HG02981 (cell line): ENCODE measurements at regions not wholly inside any gene's neighbourhood (a gene's known extent, or its start where the extent isn't known, plus 50 kb on each side); places are given as distances from the start of the nearest gene placed in this dataset.

Experiments
- ATAC-seq: cut with Tn5 transposase; IDR thresholded peaks from one replicate; pipeline ENCODE4 v1.9.1; 2021; ENCODE audit warnings: mild to moderate bottlenecking, moderate library complexity; ENCODE audit not compliant: unreplicated experiment

DNA sequence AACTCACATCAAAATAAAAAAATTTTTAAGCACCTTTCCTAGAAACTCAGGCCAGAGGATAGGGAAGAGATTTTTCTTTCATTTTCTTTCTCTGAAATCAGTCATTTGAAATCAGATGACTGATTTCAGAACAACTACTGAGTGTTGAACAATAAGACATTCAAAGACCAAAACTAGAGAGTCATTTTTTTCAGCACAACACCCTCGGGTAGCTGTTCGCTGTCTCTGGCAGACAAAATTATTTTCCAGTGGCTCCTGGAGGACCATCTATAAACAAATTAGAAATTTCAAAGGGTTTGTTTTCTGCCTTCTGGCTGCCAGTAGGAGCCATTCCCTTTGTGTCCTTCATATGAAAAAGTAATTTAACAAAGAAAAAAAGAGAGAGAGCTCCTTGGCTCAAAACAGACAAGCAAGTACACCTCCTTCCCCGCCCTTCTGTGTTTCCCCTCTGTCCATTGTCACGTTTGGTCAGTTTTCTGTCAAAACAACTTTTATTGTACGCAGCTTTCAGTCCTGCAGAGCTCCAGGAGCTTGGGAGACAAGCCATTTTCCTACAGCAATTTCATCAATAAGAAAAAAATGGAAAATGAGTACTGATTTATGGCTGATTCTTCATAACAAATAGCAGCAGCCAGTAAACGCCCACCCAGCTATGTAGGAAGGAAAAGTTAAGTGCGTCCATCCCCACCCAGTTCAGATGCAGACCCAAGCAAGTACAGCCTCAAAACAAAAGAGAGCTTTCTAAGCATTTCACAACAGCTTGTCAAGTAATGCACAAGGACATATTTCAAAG, 405.2 kb downstream of the ZNF608 start:
- no peak for ATAC-seq

DNA sequence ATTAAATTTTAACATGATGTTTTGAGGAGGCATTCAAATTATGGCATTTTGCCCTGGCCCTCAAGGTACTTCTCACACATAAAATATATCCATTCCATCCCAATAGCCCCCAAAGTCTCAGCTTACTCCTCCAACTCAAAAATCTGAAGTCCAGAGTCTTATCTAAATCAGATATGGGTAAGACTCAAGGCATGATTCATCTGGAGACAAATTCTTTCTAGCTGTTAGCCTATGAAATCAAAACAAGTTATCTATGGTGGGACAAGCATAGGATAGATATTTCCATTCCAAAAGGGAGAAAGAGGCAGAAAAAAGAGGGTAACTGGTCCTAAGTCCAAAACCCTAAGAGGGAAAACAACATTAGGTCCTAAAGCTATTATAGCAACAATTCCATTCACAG, 408.4 kb downstream of the ZNF608 start:
- ATAC-seq: no peak

DNA sequence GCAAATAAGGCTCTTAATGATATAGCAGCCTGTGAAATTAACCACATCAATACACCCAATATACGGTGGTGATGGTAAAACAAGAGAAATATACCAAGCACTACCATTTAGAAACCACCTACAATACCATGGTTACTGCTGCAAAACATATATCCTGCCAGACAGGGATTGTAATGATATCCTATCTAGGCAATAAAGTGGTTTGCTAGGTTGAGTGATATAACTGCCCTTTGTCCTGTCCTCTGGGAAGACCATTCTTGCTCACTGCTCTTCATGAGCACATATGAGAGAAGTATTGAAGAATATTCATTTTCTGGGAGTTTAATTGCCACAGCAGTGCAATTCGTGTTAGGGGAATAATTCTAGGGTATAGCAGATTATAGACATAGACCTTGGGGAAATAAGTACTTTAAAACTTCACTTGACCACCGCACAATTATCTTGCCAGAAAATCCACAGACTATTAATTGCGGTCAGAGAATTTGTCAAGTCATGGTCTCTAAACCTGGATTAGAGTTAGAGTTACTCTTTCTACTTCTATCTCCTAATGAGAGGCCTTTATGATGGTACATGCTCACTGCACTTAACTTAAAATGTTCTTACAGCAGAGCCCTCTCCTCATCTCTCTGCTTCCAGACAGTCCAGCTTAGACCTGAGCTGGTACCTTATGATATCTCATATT, 413.0 kb downstream of the ZNF608 start:
- ATAC-seq: no peak

DNA sequence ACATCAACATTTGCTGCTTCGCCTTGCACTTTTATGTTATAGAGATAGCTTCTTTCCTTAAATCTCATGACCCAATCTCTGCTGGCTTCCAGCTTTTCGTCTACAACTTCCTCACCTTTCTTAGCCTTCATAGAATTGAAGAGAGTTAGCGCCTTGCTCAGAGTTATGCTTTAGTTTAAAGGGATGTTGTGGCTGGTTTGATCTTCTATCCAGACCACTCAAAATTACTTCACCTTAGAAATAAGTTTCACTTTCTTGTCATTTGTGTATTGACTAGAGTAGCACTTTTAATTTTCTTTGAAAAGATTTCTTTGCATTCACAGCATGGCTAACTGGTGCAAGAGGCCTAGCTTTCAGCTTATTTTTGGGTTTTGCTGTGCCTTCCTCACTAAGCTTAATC, 414.2 kb downstream of the ZNF608 start:
- no peak for ATAC-seq

DNA sequence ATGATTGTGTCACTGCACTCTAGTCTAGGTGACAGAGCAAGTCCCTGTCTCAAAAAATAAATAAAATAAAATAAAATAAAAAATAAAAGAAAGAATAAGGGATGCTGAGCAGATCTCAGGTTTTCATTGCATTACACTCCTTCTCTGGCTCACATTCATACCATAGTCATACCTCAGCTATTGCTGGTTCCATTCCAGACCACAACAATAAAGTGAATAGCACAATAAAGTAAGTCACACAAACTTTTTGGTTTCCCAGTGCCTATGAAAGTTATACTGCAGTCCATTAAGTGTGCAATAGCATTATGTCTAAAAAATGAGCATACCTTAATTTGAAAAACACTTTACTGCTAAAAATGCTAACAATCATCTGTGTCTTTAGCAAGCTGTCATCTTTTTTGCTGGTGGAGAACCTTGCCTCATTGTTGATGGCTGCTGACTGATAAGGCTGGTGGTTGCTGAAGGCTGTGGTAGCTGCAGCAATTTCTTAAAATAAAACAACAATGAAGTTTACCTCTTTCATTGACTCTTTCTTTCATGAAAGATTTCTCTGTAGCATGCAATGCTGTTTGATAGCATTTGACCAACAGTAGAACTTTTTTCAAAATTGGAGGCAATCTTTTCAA, 415.7 kb downstream of the ZNF608 start:
- ATAC-seq: no peak

DNA sequence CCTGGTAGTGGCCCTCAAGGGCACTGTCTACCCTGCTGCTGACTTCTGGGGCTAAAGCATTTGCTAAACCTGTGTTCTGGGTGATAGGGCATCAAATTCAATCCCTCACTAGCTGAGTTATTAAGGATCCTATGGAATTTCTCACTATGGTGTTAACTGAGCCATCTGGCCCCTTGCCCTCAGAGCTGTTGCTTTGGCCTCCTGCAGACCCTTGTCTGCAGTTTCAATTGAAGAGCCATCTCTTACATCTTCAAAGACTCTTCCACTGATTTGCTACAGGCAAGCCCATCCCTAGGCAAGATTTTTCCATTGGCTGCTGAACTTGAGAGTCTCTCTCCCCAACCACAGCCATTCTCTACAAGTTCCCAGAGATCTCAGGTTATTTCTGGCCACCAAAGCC, 418.2 kb downstream of the ZNF608 start:
- no peak for ATAC-seq

DNA sequence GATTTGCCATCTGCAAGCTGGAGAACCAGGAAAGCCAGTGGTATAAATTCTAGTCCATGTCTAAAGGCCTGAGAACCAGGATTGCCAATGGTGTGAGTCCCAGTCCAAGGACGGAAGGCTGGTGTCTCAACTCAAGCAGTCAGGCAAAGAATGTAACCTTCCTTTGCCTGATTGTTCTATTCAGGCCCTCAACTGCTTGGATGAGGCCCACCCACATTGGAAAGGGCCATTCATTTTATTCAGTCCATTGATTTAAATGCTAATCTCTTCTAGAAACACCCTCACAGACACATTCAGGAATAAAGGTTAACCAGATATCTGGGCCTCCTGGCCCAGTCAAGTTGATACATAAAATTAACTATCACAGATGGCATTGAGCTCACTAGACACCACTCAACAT, 427.8 kb downstream of the ZNF608 start:
- no peak for ATAC-seq

DNA sequence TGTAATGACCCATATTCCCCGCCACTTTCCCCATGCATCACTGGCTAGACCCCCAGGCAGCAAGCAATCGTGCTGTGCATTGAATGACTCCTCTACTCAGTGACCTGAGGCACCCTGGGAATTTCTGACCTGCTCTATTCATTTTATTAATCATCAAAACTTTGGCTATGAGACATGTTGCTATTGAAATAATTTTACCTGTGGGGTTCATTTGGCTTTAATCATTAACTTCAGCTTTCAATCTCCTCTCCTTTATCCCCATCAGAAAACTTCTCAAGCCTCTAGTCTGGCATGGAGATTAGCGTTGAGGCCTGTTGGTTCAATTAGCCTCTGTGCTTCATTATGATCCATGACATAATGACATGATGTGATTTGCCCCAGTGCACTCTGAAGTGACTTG, 429.0 kb downstream of the ZNF608 start:
- no peak for ATAC-seq

DNA sequence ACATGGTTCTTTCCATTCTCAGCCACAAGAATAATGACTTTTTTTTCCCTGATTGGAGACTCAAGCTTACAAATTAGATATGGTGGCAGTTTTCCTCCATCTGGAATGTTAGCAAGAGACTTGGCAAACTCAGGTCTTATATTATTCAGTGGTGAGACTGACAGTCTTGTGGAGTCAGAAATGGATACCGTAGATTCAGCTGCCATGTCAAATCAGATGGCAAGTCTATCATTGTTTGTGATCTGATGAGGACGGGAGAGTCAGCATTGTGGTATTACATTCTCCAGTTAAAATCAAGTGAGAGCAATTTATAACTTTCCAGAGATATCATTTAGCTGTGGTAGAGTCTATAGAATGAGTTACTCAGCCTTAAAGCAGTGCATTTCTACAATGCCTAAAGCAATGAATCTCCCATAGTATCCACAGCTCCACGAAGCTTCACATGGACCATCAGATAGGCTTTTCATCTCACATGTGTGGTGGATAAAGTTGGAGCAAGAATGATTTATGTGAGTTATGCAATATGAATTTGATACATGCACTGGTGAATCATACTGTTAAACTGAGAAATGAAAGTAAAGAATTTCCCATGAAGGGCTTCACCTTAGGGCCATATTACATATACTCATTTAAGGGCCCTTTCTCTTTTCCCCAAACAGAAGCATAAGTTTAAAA, 430.6 kb downstream of the ZNF608 start:
- no peak for ATAC-seq

DNA sequence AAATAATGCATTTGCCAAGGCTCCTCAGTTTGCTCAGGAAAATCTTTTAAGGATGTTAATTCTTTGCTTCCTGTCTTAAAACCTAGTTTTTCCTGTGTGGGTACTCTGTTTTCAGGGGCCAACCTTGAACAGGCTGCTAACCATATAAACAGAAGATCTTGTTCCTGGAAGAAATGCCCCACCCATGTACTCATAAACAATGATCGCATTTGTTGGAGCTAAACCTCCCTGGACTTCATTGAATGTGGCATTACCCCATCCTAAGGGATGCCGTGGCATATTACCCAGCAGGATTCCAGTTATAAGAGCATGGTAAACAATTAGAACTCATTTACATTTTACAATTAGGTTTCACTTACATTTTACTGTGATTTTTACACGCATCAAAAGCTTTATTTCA, 436.0 kb downstream of the ZNF608 start:
- ATAC-seq: no peak

DNA sequence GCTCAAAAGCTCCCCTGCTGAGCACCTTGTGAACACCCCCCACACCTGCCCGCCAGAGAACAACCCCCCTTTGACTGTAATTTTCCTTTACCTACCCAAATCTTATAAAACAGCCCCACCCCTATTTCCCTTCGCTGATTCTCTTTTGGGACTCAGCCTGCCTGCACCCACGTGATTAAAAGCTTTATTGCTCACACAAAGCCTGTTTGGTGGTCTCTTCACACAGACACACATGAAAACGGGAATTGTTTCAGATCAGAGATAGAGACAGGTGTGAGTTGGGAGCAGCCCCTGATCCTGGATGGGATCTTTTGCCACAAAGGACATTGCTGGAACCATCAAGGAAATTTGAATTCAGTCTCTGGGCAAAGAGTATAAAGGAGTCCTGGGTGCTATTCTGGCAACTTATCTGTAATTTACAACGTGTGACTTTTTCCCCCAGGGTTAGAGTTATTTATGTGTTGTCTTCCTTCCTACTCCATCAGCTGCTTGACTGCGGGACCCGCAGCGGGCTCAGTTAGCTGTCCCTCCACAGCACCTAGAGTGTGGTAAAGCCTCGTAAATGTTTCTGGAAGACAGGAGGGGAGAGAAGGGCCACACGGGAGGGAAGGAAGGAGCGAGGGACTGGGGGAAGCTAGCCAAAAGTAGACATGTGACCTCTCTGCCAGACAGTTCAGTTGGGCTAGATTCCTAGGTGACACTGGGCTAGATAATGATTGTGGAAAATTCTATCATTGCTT, 437.0 kb downstream of the ZNF608 start:
- no peak for ATAC-seq

DNA sequence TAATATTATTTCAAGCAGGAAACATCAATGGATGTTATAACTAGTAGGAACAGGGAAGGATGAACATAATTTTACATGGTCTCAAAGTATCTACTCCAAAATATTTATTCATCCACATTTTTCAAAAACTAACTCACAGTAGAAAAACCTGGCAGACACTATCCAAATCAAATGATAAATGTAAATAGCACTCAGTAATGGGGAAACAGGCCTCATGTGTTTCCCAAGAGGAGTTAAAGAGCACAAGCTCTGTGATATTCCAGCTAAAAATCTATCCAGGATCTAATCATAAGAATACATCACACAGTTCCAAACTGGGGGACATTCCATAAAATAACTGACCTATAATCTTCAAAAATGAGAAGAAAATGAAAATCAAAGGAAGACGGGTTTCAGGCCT, 443.1 kb downstream of the ZNF608 start:
- no peak for ATAC-seq

DNA sequence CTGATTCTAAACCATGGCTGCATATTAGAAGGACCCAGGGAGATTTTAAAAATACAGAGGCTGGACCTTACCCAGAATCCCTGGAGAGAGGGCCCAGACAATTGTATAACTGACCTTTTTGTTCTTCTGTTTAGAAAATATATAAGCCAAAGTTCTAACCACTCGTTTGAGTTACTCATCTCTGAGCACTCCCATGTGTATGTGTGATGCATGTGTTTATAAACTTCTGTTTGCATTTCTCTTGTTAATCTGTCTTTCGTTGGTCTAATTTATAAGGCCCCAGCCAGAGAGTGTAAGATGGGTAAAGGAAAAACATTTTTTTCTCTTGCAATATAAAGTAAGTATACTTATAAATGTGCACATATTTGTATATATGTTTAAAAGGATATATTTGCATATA, 443.9 kb downstream of the ZNF608 start:
- no peak for ATAC-seq

DNA sequence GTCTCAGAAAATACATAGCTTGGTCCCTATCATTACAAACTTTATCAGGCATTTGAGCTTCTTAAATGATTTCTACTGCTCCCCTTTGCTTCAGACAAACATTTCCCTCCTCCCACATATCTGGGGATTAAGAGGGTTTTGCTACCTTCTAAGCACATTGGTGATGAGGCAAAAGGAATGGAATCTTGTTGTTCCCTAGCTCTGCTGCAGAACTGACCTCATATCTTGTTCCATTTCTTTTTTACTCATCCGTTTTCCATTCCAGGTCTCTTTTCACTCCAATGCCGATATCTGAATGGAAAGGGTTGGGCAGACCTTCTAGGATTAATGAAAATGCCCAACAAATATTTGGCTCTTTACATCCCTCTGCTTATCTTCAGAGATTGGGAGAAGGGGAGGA, 444.6 kb downstream of the ZNF608 start:
- no peak for ATAC-seq

DNA sequence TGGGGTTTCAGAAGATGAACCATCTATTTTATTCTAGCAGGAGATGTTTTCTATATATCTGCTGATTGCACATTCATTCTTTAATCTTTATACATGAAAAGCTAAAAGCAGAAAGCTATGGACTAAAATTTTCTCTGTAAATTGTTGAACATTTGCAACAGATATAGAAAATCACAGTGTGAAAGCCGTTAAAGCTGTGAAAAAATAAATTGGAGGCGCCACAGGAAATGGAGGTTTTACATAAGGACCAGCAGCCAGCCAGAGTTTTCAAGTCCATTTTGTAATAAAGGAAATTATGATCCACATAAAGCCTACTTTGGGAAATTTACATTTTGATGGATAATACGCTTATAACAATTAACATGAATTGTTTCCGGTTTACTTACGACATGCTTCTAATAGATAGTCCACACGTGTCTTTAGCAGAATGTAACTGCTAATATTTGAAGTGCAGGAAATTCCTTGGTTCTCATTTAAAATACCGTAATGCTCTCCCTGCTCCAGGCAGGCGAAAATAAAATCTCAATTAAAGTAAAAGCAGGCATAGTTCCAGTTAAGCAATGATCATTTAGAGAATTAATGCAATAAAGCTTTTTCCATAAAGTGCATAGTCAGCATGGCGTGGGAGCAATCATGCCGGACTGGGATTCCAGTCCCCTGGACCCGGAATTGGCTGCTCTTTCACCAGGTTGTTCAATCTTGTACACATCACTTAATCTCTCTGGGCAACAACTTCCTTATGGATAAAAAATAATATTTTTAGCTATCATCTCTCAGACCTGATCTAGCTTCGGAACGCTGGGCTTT, 445.4 kb downstream of the ZNF608 start:
- ATAC-seq: no peak

DNA sequence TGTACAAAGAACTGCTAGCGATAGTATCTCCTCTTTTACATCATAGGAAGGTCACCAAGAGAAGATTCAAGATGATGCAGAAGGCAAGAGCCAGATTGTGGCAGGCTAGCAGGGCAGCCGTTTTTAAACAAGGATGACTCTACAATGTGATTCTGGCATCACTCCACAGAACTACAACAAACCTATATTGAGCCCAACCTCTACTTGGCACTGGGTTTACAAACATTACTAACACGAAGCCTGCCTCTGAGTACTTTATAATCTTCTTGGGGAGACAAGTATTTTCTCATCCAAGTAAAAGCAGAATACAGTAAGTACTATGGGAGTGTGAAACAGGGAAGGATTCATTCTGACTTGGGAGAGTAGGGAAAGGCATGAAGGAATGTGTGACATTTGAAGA, 448.6 kb downstream of the ZNF608 start:
- no peak for ATAC-seq

DNA sequence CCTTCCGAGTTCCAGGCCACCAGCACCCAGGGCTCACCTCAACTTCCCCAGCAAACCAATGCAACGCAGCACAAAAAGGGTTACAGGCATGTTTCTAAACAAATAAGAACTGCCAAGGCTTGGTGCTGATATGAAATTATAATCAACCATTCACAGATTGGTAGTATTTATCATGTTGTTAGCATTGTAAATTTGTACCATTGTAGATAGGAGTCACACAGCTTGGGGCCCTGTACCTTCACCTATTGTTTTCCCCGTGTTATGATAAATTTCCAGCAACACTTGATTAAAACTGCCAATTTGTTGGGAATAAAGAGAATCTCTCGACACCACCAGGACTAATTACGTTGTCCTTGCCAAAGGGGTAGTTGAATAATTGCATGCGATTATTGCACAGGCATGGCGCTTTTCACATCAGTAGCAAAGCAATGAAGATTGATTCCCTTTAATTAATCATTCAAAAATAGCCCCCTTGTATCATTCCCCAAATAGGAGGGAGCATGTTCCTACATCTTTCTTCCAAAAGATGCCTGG, 454.1 kb downstream of the ZNF608 start:
- ATAC-seq: no peak

DNA sequence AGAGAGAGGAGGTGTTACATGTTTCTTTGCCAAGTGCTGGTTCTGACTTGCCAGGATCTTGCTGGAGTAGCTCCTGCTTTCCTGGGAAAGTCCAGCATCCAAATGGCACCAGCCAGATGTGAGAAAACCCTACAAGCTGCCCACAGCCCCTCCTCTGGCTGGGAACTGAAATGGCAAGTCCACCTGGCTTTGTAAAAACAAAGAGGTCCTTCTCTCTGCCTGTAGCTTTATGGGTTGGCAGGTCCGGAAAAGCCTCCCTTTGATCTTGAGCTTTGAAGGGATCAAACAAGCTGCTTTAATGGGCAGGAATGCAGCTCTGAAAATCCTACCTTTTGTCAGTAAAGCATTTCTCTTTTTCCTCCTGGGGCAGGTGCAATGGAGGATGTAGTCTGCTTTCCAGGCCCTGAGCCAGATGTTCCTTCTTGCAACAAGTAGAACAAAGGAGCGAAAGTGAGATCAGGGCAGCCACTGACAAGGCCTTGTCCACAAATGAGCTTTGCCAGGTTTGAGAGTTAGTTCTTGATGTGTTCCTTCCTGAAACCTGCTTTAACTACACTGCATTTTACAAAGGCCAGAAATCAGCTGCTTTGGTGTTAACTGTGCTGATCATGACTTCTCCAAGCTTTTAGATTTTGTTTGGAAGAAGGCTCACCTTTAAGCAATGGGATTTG, 456.7 kb downstream of the ZNF608 start:
- ATAC-seq: no peak

DNA sequence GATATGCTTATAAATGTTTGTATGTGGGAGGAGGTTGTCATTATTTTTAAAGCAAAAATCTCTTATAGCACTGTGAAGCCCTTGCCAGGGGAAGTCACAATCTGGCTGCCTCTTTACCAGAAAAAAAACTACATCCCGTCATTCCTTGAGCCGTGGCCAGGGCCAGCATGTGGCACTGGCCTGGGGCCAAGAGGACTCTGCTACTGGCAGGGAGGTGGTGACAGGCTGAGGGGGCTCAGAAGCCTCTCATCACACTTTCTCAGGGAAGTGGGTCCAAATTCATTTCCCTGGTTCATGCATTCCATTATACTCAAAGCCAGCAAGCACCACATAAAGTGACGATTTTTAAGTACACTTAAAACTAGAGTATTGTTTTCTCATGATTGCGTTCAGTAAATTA, 457.3 kb downstream of the ZNF608 start:
- no peak for ATAC-seq
